Pons (tissue), 1 donor: ENCODE measurements at regions not wholly inside any gene's neighbourhood (a gene's known extent, or its start where the extent isn't known, plus 50 kb on each side); places are given as distances from the start of the nearest gene placed in this dataset.
"Not testable (repeated sequence)": the region's sequence is repeated elsewhere in the genome, so short reads cannot be mapped to it uniquely, and the experiment has no call there.

ENCODE experiments used
- DNase-seq: peaks from one replicate; pipeline ENCODE4 v3.0.0-alpha.2; 2016; ENCODE audit warnings: low spot score

DNA sequence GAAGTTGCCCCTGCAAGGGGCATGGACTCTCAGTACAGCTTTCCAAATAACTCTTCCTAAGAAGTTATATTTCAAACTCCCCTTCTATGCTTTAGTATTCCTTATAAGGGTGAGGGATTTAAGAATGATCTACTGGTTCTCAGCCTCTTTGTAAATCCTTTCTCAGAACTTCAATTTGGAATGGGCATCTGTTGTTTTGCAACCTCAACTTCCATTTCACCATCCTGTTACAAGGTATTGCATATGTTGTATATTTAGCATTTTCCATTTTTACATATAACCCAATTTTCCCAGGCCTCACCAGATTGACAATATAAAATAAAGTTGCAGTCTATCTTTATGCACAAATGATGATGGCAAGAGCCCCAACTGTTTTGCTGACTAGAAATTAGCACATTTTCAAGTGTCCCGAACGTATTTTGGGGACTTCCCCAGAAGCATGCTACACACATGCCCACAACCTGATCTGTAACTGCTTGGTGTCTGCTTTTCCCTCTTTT lies 154.9 kb upstream of the CARMIL1 start:
- no peak for DNase-seq

DNA sequence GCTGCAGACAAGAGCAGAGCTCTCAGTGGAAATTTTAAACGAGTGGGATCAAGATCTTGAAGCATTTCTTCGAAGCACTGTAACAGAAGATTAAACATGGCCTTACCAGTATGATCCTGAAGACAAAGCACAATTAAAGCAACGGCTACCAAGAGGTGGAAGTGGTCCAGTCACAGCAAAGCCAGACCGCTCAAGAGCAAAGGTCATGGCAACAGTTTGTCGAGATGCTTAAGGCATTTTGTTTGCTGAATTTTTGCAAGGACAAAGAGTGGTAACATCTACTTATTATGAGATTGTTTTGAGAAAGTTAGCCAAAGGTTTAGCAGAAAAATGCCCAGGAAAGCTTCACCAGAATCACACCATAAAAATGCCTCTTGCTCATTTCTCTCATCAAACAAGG lies 153.4 kb upstream of the CARMIL1 start:
- no peak for DNase-seq

DNA sequence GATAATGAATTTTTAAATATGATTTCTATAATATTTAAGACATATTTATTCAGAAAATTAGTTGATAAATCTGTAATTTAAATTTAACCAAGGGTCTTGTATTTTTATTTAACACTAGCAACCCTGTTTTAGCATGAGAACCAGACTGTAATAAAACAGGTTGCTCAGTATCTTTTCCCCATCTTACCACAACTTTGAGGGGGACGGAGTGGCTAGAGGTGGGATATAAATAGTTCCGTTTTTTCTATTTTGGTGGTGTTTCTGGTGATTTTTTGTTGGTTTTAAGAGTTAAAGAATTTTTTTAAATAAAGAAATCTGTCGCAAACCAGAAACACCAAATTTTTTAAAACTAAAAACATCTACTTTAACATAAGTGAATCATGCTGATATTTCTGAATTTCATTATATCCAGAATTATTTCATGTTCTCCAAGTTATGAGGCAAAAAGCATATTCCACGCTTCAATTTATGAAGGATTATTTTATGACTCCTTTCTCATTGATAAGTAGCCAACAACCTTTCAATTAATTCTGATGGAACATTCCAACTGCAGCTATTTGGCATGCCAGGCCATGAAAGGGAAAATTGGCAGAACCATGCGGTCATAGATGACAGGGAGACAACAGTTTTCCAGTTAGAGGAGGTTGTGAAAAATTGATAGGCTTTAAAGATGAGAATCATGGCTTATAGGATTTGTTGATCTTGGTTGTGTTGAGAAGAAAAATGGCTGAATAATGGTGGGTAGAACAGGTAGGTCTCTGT lies 151.9 kb upstream of the CARMIL1 start:
- no peak for DNase-seq

DNA sequence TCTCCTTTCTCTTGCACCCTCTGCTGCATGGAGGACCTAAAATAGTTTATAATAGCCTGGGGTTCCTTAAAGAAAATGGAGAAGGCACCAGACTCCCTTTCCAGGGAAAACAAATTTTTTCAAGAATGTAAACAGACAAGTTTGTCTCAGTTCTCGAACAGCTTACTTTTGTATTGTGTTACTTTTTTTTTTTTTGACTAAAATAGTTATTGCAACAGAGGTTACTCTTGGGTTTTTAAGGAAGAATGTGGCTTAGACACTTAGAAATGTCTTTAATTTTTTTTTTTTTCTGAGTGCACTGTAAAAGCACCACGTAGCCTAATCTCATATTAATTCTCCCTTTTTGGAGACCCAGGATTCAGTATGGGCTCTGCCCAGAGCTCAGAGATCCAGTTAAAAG lies 148.7 kb upstream of the CARMIL1 start:
- DNase-seq, result no peak

DNA sequence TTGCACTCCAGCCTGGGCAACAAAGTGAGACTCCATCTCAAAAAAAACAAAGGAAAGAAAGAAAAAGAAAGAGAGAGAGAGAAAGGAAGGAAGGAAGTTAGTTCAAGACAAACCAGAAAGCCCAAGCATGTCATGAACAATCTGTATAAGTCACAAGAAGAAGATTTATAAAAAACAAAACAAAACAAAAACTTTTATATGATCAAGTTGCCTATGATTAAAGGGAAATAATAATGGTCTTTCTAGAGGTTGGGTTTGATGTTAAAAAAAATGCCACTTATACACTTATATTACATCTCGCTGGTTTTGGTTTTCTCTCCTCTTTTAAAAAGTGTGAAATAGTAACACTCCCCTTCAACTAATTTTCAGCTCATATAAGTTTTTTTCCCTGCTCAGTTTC lies 146.2 kb upstream of the CARMIL1 start:
- DNase-seq, result no peak

DNA sequence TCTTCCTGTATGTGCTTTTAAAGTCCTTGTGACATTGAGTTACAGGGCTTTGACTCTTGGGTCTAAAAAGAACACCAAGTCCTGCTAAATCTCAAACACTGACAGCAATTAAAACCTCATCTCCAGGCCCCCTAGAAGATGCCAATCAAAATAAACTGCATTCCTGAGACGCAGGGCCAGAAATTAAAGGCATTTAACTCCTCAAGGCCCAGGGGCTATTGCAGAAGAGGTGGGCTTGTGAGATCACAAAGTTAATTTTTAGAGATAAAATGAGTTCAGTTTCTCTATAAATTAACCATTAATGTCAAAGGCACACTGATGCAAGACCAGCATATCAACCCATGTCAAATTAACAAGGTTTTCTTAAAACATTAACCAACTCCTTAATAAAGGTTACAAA lies 145.6 kb upstream of the CARMIL1 start:
- no peak for DNase-seq

DNA sequence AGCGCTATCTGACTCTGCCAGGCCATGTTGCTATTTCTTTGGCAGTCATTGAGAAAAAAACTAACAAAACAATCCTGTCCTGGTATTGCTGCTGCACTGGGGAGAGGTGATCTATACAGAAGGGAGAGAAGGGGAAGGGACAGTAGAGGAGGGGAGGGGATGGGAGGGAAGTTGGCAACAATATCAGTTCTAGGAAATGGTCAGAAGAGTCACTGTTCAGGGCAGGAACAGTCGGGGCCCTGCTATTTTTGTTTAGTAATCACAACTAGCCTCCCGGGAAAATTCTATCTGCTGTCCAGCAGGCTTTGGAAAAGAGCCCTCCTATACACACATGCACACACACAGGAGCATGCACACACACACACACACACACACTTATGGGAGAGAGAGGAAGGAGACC lies 142.3 kb upstream of the CARMIL1 start:
- peak; percentile 2 for DNase-seq

DNA sequence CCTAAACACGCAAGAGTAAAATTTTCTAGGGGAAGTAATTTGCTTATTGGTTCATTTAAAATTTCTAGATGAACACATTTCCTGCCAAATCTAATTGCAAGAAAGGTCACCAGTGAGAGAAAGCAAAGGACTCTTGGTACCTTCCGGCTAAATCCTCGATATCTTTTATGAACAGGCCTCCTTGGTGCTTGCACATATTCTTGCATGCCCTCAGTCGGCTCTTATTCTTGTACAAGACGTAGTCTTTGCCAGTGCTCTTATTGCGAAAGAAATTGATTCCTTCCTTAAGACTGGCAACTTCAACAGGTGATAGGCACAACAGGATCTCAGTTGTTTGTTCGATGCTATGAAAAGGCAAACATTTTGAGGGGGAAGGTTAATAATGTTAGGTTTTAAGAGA lies 141.7 kb upstream of the CARMIL1 start:
- peak; percentile 9 for DNase-seq

DNA sequence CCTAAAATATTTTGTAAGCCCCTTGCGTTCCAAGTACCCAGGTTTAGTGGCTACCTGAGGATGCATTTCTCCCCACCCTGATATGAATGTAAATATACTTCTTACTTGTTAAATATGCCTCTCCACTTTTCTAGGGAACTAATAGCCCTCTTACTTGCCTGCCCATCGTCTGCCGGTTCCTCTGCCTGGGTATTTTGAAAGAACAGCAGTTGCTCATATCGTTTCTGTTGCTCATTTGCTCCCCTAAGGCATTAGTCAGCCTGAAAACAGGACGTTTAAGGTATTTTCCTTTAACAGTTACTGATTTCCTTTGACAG lies 141.3 kb upstream of the CARMIL1 start:
- DNase-seq, result no peak

DNA sequence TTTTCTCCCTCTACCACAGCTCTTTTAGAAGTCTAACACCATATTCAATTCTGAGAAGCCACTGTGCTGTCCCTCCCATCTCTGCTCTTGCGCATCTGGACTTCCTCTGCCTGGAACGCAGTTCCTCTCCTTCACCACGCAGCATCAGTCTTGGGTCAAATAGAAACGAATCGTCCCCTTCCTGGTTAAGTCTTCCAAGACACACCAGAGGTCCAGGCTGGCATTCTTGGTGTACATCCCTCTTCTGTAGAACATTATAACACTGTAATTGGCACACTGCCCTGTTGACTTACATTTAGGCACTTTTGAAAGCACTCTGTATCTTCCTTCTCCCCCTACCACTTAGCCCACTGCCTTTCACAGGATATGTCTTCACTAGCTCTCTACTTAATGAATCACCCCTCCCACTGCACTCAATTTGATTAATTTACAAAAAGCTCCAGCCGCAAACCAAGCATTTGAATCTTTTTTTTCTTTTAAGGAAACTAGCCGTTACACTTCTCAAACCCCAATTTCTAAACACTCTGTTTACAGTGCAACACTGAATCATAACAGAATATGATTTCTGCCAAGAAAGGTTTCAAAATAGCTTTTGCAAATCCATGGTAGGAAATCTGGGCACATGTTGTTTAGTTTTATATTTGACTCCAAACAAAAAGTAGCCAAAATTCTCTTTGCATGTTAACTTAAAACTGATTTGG lies 140.8 kb upstream of the CARMIL1 start:
- peak; percentile 74 for DNase-seq

DNA sequence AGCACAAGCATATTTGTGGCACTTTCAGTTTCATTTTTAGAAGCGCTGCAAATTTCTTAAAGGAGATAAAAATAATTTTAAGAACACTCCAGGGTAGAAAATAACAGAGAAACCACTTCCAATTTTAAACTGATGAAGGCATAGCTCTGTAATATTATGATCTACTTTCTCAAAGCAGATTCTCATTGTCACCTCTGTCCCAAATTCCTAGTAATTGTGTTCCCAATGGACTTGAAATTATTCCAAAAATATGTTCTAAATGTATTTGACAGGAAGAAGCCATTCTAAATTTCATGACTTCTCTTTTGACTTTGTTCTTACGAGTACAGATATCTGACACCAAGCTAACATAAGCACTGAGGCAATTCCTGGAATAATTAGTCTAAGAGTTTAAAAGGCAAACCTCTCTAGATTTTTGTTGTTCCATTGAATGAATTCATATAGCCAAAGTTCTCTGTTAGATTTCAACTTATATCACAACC lies 140.2 kb upstream of the CARMIL1 start:
- DNase-seq, result peak; percentile 26

DNA sequence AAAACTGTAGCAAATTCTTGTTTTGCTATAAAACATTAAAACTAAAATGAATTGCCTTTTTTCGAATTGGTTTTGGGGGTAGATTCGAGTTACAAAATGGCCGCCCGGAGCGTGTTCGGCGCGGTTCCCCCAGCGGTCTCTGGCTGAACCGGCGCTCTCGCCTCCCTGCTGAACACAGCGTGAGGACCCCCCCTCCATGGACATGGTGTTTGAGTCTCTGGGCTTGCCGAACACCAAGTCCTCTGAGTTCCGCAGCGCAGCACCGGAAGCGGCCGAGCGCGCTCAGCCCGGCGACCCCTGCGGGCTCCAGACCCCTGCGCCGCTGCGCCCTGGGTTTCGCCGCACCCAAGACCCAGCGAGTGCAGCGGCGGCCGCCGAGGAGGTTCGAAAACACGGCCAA lies 139.6 kb upstream of the CARMIL1 start:
- DNase-seq, result not testable (repeated sequence)

DNA sequence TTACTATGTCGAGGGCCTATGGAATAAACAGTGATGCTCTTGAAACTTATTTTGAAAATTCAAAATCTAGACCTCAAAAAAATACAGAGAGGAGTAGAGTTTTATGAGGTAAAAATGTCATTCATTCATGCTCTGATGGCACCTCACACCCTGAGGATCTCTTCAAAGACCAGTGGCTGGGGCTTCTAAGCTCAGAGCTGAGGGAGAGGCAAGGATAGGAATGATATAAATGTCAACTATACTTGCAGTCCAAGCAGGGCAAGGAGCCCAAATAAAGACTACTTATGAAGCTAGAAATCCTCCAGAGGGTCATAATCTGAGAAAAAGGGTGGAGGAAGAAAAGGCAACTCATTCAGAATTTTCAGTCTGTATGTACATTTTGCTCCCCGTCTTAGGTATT lies 136.7 kb upstream of the CARMIL1 start:
- DNase-seq, result no peak

DNA sequence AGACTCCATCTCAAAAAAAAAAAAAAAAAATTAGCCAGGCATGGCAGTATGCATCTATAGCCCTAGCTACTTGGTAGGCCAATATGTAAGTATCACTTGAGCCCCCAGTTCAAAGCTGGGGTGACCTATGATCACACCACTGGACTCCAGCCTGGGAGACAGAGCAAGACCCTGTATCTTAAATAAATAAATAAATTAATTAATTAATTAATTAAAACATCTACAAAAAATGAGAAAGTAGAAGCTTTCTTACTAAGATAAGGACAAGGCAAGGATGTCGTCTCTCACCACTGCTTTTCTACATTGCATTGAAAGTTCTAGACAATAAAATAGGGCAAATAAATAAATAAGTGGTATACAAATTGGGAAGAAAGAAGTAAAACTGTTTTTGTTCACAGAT lies 134.3 kb upstream of the CARMIL1 start:
- DNase-seq, result no peak

DNA sequence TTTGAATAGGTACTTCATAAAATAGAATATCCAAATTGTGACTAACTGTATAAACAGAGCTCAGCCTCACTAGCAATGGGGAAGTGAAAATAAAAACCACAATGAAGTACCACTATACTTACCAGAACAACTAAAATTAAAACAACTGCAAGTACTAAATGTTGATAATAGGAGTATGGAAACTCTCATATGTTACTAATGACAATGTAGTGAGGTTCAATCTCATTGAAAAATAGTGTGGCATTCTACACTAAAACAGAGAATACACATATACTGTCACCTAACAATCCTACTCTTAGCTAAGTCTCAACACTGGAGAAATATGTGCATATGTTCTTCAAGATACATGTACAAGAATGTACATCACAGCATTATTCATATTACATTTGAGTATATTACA lies 132.0 kb upstream of the CARMIL1 start:
- DNase-seq, result no peak

DNA sequence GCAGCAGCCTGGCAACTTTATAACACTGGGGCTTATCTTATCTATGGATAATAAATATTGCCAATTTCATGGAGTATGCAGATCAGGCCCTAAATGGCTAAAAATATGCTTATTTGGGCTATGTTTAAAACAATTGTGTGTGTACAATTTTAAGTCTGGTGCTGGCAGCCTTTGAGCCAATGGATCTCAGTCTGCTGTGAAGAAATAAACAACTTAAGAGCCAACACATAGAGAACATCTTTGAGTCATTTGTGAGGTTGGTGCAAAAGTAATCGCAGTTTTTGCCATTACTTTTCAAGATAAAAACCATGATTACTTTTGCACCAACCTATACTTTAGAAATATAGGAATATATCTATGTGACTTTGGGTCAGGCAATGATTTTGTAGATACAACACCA lies 129.1 kb upstream of the CARMIL1 start:
- DNase-seq, result no peak

DNA sequence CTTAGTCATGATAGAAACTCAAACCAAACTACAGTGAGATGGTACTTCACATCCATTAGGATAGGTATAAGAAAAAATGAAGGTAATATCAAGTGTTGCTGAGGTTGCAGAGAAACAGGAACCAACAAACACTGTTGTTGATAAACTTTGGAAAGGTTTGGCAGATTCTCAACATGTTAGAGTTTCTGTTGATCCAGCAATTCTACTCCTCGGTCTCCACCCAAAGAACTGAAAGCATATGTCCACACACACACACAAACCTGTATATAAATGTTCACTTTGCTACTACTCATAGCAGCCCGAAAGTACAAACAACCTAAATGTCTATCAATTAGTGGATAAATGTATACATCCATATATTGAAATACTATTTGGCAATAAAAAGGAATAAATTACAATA lies 128.3 kb upstream of the CARMIL1 start:
- DNase-seq, result no peak

DNA sequence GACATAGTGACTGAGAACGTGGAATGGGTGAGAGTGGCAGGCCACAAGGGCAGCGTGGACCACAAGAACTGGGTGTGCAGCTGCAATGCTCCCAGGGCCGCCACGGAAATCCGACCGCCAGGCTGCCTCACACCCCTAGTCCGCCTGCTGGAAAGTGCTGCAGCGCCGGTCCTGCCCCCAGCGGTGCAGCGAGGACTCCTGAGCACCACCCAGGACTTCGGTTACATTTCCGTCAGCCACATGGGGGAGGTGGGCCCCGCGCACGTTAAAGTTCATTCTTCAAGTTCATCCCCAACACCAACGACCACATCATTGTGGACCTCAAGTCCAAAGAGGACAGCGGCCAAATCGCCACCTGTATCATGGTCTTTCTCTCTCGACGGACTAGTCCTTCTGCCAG lies 126.1 kb upstream of the CARMIL1 start:
- DNase-seq, result no peak

DNA sequence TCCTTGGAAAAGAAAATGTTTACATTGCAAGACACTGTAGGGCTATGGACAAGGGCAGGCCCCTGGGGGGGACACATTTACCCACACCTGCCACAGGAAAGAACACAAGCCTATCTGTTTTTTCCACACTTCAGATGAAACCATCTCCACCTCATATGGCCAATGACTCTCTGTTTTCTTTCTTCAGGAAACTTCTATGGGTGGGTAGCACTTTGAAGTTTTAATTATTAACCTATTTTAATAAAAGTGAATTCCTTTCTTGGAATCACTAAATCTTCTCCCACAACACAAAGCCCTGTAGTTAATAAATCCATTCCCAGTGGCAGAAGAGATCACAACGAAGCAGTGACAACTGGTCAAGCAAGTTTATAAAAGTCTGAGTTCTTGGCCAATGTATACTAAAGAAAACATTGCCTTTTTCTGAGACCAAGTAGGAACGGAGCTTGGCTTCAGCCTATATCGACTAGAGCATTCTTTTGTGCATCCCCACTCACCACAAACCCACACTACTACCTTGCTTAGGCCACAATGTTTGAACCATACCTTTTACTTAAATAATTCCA lies 125.1 kb upstream of the CARMIL1 start:
- DNase-seq, result no peak

DNA sequence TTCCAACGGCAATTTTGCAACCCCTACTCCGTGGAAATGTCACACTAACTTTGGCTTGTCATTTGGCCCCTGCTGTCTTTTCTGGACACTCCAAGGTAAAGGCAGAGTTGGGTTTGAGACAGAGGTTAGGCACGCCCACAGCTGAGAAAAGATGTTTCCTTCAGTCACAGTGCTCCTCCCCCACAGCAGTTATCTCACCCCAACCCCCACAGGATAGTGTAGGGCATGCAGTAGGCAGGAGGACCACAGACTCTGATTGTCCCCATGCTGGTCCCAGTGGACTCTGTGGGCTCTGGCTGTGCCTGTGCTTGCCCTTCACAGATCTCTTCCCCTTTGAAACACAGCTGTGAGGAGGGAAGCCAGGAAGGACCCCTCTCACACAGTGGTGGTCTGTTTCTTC lies 124.0 kb upstream of the CARMIL1 start:
- no peak for DNase-seq

DNA sequence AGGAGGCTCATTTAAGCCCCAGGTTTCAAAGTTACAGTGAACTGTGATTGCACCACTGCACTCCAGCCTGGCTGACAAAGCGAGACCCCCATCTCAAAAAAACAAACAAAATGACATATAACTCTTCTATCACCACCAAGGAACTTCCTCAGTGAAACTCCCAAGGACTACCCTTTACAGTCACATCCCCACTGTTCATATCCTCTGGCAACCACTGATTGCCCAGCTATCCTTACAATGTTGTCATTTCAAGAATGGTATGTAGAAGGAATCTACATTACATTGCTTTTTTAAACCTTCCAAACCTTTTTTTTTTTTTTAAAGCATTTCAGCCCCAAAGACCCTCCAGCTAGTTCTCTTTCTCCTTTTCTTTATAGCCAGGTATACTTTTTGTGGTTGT lies 123.1 kb upstream of the CARMIL1 start:
- no peak for DNase-seq

DNA sequence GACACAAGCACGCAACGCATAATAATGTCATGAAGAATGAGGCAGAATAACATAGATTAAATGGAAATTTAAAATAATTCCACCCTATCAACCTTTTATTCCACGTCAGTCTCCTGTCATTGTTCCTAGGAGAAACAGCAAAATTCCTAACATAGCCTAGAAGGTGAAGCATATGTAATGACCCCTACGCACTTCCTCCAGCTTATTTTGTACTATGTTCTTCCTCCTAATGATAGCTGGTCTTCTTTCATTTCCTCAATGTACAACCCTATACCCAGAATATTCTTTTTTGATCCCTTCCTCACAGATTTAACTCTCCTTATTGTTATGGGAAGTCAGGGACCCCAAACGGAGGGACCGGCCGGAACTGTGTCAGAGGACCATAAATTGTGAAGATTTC lies 122.0 kb upstream of the CARMIL1 start:
- no peak for DNase-seq

DNA sequence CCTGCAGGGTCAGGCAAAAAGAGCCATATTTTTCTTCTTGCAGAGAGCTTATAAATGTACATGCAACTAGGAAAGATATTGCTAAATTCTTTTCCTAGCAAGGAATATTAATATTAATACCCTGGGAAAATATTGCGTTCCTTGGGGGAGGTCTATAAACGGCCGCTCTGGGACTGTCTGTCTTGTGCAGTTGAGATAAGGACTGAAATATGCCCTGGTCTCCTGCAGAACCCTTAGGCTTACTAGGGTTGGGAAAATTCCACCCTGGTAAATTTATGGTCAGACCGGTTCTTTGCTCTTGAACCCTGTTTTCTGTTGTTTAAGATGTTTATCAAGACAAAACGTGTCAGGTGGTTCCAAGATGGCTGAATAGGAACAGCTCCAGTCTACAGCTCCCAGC lies 121.3 kb upstream of the CARMIL1 start:
- no peak for DNase-seq
